ENCODE measurements at regions not wholly inside any gene's neighbourhood (a gene's known extent, or its start where the extent isn't known, plus 50 kb on each side); places are given as distances from the start of the nearest gene placed in this dataset.

GRCh38 chr13:104034891-104035290 is 968.7 kb upstream of the SLC10A2 start:
- no peaks in the 10 kb centered on the region for H3K9me3 ChIP-seq (ENCODE audit: control insufficient read depth, insufficient read depth, low read length)
- no peak overlapping the region for H3K56ac ChIP-seq (ENCODE audit: extremely low read depth, insufficient read depth, low read length)
- H3K9me1 ChIP-seq (ENCODE audit: insufficient read depth, low read length) = no peaks in the 10 kb centered on the region
- 100% methylated on average over 1 of the region's 2 CpGs; no CpG with 5 or more reads in 1 of the 2 experiments for WGBS, 2 experiments (ENCODE audit: extremely low coverage in 2 of 2, insufficient read length in 1 of 2)
- H3K18ac ChIP-seq (ENCODE audit: low read depth, low read length) = no peak overlapping the region
- H4K91ac ChIP-seq (ENCODE audit: insufficient read depth, low read depth, low read length) = no peak overlapping the region
- H2BK5ac ChIP-seq (ENCODE audit: low read depth, low read length, poor library complexity, severe bottlenecking) = no peak overlapping the region
- H3K9ac ChIP-seq (ENCODE audit: low read depth, low read length) = no peak overlapping the region
- no peaks in the 10 kb centered on the region for H3K4me1 ChIP-seq (ENCODE audit: control insufficient read depth, insufficient read depth, low read length)
- H2AFZ ChIP-seq (replicated peaks; ENCODE audit: low read length, poor library complexity) = no peak overlapping the region
- H3K14ac ChIP-seq (replicated peaks; ENCODE audit: low read depth, low read length) = no peak overlapping the region
- ATAC-seq (ENCODE audit: low read depth) (no peak), DNase-seq (no peak)
- H3K4ac ChIP-seq (ENCODE audit: low read depth, low read length) = no peak overlapping the region
- H3K27ac ChIP-seq (ENCODE audit: insufficient read depth, low read length) = no peak overlapping the region
- no TSS peak for BruUV-seq (replicated peaks)
- in situ Hi-C loops (cut with MboI; ENCODE audit: low sequenced_read_pairs) (no loop called here), dilution Hi-C loops (cut with HindIII; ENCODE audit: low sequenced_read_pairs, unreplicated experiment) (no loop called here), intact Hi-C loops (cut with micrococcal nuclease) (no loop called here)
- H2BK15ac ChIP-seq (ENCODE audit: low read depth, low read length) = no peak overlapping the region
- H3K27me3 ChIP-seq (ENCODE audit: control insufficient read depth, insufficient read depth, low read length) = no peaks in the 10 kb centered on the region
- no peak overlapping the region for H3K23ac ChIP-seq (ENCODE audit: low read depth, low read length)
- no peaks in the 10 kb centered on the region for H3K79me1 ChIP-seq (ENCODE audit: low read depth in 1 of 2, low read length in 2 of 2)
- ChIA-PET CTCF (no interaction called here), POLR2A (ENCODE audit: unreplicated experiment) (no interaction called here)
- H4K8ac ChIP-seq (ENCODE audit: low read depth in 2 of 2, low read length in 2 of 2) = no peak overlapping the region
- no peak overlapping the region for H4K5ac ChIP-seq (ENCODE audit: low read depth, low read length)
- H4K20me1 ChIP-seq (ENCODE audit: insufficient read depth, low read length) = no peaks in the 10 kb centered on the region
- no peak overlapping the region for H2AK9ac ChIP-seq (replicated peaks; ENCODE audit: low read depth, low read length, poor library complexity)
- no peak overlapping the region for H2BK120ac ChIP-seq (ENCODE audit: low read depth, low read length)
- no peak overlapping the region for H3K4me2 ChIP-seq (ENCODE audit: low read depth, low read length)
- no peaks in the 10 kb centered on the region for H3K36me3 ChIP-seq (ENCODE audit: control insufficient read depth, insufficient read depth, low read length)
- TF ChIP-seq RFX5 (IDR thresholded peaks at IDR 0.05; ENCODE audit: low read depth, low read length) (no peak), RAD21 (IDR thresholded peaks at IDR 0.05; ENCODE audit: low read length) (no peak)
- H3K4me3 ChIP-seq (ENCODE audit: insufficient read depth, low read depth, low read length) = no peak overlapping the region
- H2AK5ac ChIP-seq (ENCODE audit: low read depth, low read length) = no peak overlapping the region
- H2BK20ac ChIP-seq (ENCODE audit: low read depth, low read length) = no peak overlapping the region

Data from IMR-90 (cell line).